Chondrocyte (in vitro differentiated cells): ENCODE measurements at regions not wholly inside any gene's neighbourhood (a gene's known extent, or its start where the extent isn't known, plus 50 kb on each side); places are given as distances from the start of the nearest gene placed in this dataset.

Source experiments
- DNase-seq: peaks from one replicate; pipeline ENCODE4 v3.0.0; 2021; ENCODE audit warnings: mixed read lengths, low spot score
- H3K27ac Mint-ChIP-seq: one replicate; pipeline ENCODE4 v1.8.0; 2021; ENCODE audit warnings: mild to moderate bottlenecking, moderate library complexity, mixed read lengths; ENCODE audit not compliant: unreplicated experiment
- H3K27me3 Mint-ChIP-seq: 2 replicates; pipeline ENCODE4 v1.8.0; 2021; ENCODE audit warnings: low read depth, mixed read lengths
- H3K36me3 Mint-ChIP-seq: 2 replicates; pipeline ENCODE4 v1.8.0; 2021; ENCODE audit warnings: low read depth, mixed read lengths
- H3K4me1 Mint-ChIP-seq: 2 replicates; pipeline ENCODE4 v1.8.0; 2021; ENCODE audit warnings: low read depth, mild to moderate bottlenecking, mixed read lengths
- H3K4me3 Mint-ChIP-seq: one replicate; pipeline ENCODE4 v1.8.0; 2021; ENCODE audit warnings: mild to moderate bottlenecking, moderate library complexity, mixed read lengths; ENCODE audit not compliant: unreplicated experiment
- H3K9me3 Mint-ChIP-seq: 2 replicates; pipeline ENCODE4 v1.8.0; 2021; ENCODE audit warnings: low read depth, mixed read lengths
- TF ChIP-seq, protein P1 (sequence below): fragments of 200-600 bp; sonication (generic); IDR thresholded peaks from 2 replicates; pipeline ENCODE4 v1.5.0; 2021; ENCODE audit warnings: antibody characterized with exemption, mild to moderate bottlenecking, moderate library complexity

DNA sequence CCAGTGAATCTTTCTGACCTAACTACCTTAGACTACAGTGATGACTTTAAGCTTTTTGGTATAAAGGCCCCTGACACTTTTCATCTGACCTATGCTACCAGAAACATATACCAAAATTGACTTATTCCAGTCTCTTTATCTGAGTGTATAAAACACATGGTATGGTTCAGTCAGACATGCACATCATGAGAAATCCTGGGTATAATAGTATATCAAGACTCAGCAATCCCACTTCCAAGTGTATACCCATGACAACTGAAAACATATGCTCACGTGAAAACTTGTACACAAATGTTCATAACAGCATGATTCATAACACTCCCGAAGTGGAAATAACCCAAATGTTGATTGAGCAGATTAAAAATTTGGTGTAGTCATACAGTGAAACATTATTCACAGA is 70.0 kb upstream of the RPRM start:
- TF ChIP-seq, protein P1, sequence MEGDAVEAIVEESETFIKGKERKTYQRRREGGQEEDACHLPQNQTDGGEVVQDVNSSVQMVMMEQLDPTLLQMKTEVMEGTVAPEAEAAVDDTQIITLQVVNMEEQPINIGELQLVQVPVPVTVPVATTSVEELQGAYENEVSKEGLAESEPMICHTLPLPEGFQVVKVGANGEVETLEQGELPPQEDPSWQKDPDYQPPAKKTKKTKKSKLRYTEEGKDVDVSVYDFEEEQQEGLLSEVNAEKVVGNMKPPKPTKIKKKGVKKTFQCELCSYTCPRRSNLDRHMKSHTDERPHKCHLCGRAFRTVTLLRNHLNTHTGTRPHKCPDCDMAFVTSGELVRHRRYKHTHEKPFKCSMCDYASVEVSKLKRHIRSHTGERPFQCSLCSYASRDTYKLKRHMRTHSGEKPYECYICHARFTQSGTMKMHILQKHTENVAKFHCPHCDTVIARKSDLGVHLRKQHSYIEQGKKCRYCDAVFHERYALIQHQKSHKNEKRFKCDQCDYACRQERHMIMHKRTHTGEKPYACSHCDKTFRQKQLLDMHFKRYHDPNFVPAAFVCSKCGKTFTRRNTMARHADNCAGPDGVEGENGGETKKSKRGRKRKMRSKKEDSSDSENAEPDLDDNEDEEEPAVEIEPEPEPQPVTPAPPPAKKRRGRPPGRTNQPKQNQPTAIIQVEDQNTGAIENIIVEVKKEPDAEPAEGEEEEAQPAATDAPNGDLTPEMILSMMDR: no peak
- H3K4me1 Mint-ChIP-seq: no peaks in the 10 kb centered on the region
- DNase-seq: no peak
- H3K27me3 Mint-ChIP-seq: no peaks in the 10 kb centered on the region
- no peak overlapping the region for H3K4me3 Mint-ChIP-seq
- peaks cover 3% of the 10 kb centered on the region for H3K9me3 Mint-ChIP-seq
- H3K27ac Mint-ChIP-seq: no peak overlapping the region
- no peaks in the 10 kb centered on the region for H3K36me3 Mint-ChIP-seq

DNA sequence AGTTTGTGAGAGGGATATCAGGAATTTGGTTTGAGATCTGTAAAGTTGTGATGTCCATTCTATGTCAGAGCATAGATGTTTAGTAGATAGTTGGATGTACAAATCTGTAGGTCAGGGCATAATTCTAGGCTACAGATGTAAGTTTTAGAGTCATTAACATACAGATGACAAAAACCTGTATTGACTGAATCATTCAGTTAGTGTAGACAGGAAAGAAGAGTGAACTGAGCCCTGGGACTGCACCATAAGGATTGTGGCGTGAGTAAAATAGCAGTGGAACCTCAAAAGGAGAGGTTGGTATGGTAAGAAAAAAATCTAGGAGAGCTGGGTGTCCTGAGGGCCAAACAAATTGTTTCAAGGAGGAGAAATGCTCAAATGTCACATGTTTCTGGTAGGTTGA is 73.1 kb upstream of the RPRM start:
- TF ChIP-seq, protein P1: no peak
- Mint-ChIP-seq H3K4me3 (no peak overlapping the region), H3K4me1 (no peaks in the 10 kb centered on the region), H3K27ac (no peak overlapping the region), H3K36me3 (no peaks in the 10 kb centered on the region), H3K27me3 (no peaks in the 10 kb centered on the region), H3K9me3 (peaks cover 3% of the 10 kb centered on the region)
- DNase-seq: no peak

DNA sequence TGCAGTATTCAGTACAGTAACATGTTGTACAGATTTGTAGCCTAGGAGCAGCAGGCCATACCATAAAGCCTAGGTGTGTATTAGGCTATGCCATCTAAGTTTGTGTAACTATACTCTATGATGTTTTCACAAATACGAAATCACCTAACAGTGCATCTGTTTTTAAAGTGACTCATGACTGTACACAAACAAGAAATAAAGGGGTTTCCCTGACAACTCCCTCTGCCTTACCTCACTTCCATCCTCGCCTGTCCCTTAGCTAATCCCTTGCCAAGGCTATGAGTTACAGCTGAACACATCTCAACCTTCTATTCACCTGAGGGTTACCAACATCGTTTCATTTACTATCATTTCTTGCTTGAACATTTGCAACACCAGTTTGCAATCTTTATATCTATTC is 78.6 kb upstream of the RPRM start:
- DNase-seq: no peak
- no peaks in the 10 kb centered on the region for H3K4me1 Mint-ChIP-seq
- no peak overlapping the region for H3K27ac Mint-ChIP-seq
- no peak overlapping the region for H3K4me3 Mint-ChIP-seq
- H3K36me3 Mint-ChIP-seq: no peaks in the 10 kb centered on the region
- peaks cover 2% of the 10 kb centered on the region for H3K27me3 Mint-ChIP-seq
- no peaks in the 10 kb centered on the region for H3K9me3 Mint-ChIP-seq
- TF ChIP-seq, protein P1: no peak

DNA sequence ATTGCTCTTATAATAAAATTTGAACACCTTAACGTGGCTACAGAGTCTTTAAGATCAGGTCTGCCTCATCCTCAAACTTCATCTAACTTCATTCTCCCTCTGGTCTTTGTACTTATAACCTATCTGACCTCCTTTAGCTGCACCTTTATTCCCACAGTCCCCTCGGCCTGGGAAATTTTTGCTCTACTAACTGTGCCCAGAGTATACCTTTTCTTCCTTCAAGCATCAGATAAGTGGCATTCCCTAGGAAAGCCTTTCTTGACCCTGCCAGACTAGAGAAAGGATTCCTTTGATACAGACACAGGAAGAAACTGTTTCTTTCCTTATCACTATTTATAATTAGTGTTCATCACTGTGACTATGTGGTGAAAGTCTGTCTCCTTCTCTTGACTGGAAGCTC is 79.2 kb upstream of the RPRM start:
- no peak for DNase-seq
- H3K36me3 Mint-ChIP-seq: no peaks in the 10 kb centered on the region
- no peaks in the 10 kb centered on the region for H3K9me3 Mint-ChIP-seq
- H3K27me3 Mint-ChIP-seq: peaks cover 2% of the 10 kb centered on the region
- no peak overlapping the region for H3K27ac Mint-ChIP-seq
- H3K4me1 Mint-ChIP-seq: no peaks in the 10 kb centered on the region
- TF ChIP-seq, protein P1: no peak
- H3K4me3 Mint-ChIP-seq: no peak overlapping the region

DNA sequence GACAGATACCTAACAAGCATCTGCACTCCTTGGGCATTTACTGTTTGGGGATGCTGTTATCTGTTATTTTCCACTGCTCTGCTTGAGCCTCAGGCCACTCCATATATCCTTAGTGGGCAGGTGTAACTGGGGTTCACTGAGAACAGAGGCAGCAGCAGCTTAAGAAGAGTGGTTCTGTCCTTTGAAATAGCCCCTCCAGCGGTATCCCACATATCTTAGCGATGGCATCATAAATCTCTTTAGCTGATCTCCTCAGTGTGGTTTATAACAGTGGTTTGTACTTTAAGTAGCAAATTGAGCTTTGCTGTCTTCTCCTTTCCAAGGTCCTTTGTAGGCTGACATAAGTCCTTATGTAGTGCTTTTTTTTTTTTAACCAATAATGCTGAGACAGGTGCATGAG is 79.7 kb upstream of the RPRM start:
- Mint-ChIP-seq H3K27me3 (peaks cover 2% of the 10 kb centered on the region), H3K4me1 (no peaks in the 10 kb centered on the region), H3K9me3 (no peaks in the 10 kb centered on the region), H3K27ac (no peak overlapping the region), H3K36me3 (no peaks in the 10 kb centered on the region), H3K4me3 (no peak overlapping the region)
- TF ChIP-seq, protein P1: no peak
- no peak for DNase-seq
